Prostate gland (tissue), 2 donors: ENCODE measurements at regions not wholly inside any gene's neighbourhood (a gene's known extent, or its start where the extent isn't known, plus 50 kb on each side); places are given as distances from the start of the nearest gene placed in this dataset.

ENCODE experiments used
- DNase-seq: peaks from one replicate; pipeline ENCODE4 v3.0.0-alpha.2; 2019; ENCODE audit warnings: low spot score
- H3K27ac ChIP-seq, 2 donors: fragments of 200-600 bp; sonication (generic); 2 replicates each; pipeline ENCODE4 v1.5.1; 2017 to 2019
- H3K27me3 ChIP-seq: fragments of 200-600 bp; sonication (generic); replicated peaks from 2 replicates; pipeline ENCODE4 v1.5.1; 2019; ENCODE audit not compliant: insufficient read depth
- H3K36me3 ChIP-seq, 2 donors: fragments of 200-600 bp; sonication (generic); 1 replicate in 1 of 2; 2 replicates in 1 of 2; pipeline versions ENCODE4 v1.5.1 to v1.8.1; 2017 to 2019
- H3K4me1 ChIP-seq: fragments of 200-600 bp; sonication (generic); replicated peaks from 2 replicates; pipeline ENCODE4 v1.5.1; 2019
- H3K4me3 ChIP-seq, 2 donors: fragments of 200-600 bp; sonication (generic); 2 replicates each; pipeline ENCODE4 v1.5.1; 2017 to 2019
- H3K9me3 ChIP-seq: fragments of 200-600 bp; sonication (generic); 2 replicates; pipeline ENCODE4 v1.5.1; 2017
- POLR2A ChIP-seq: fragments of 450-650 bp; IDR thresholded peaks from one replicate; pipeline ENCODE4 v1.6.1; 2016; ENCODE audit warnings: antibody characterized with exemption, mild to moderate bottlenecking
- POLR2AphosphoS5 ChIP-seq: sonication (generic); formaldehyde crosslinking; IDR thresholded peaks from one replicate; pipeline ENCODE4 v1.6.1; 2017; ENCODE audit warnings: antibody characterized with exemption
- WGBS: methylation state at CpG from one replicate; pipeline ENCODE4 v1.1.5; 2018; 5-methylcytosine and 5-hydroxymethylcytosine counted together
- intact Hi-C: fragments of 100-400 bp; cut with DNase I; formaldehyde crosslinking; loops from one replicate; pipeline ENCODE4 v1.14.2; 2022
- TF ChIP-seq, protein P1 (sequence below), 4 experiments: fragments of 200-600 bp in 2 of 4; fragments of 450-650 bp in 2 of 4; sonication (generic) in 2 of 4; IDR thresholded peaks; 1 replicate in 3 of 4; 2 replicates in 1 of 4; pipeline ENCODE4 v1.5.1; 2016 to 2019; ENCODE audit warnings: antibody characterized with exemption in 4 of 4, mild to moderate bottlenecking in 2 of 4, moderate library complexity in 2 of 4

GRCh38 chr14:40119321-40119720 is 687.1 kb upstream of the FBXO33 start:
- intact Hi-C loops = no loop called here
- TF ChIP-seq, protein P1, sequence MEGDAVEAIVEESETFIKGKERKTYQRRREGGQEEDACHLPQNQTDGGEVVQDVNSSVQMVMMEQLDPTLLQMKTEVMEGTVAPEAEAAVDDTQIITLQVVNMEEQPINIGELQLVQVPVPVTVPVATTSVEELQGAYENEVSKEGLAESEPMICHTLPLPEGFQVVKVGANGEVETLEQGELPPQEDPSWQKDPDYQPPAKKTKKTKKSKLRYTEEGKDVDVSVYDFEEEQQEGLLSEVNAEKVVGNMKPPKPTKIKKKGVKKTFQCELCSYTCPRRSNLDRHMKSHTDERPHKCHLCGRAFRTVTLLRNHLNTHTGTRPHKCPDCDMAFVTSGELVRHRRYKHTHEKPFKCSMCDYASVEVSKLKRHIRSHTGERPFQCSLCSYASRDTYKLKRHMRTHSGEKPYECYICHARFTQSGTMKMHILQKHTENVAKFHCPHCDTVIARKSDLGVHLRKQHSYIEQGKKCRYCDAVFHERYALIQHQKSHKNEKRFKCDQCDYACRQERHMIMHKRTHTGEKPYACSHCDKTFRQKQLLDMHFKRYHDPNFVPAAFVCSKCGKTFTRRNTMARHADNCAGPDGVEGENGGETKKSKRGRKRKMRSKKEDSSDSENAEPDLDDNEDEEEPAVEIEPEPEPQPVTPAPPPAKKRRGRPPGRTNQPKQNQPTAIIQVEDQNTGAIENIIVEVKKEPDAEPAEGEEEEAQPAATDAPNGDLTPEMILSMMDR (IDR thresholded peaks at IDR 0.05) = no peak
- no peak for TF ChIP-seq POLR2AphosphoS5
- TF ChIP-seq POLR2A = no peak
- WGBS = 54% methylated on average over 4 of the region's 4 CpGs

DNA sequence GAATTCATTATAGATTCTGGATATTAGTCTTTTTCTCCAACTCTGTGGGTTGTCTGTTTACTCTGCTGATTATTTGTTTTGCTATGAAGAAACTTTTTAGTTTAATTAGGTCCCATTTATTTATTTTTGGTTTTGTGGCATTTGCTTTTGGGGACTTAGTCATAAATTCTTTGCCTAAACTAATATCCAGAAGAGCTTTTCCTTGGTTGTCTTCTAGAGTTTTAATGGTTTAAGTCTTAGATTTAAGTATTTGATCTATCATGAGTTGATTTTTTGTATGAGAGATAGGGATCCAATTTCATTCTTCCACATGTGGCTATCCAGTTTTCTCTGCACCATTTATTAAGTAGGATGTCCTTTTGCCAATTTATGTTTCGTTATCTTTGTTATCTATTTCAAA is 683.4 kb upstream of the FBXO33 start:
- no peak overlapping the region for H3K4me3 ChIP-seq
- intact Hi-C loops = no loop called here
- no peaks in the 10 kb centered on the region for H3K9me3 ChIP-seq
- no peaks in the 10 kb centered on the region for H3K27me3 ChIP-seq
- no peak for DNase-seq
- H3K27ac ChIP-seq = no peak overlapping the region
- TF ChIP-seq POLR2A (no peak), POLR2AphosphoS5 (no peak)
- TF ChIP-seq, protein P1 (IDR thresholded peaks at IDR 0.05) = no peak
- WGBS = 90% methylated on average over 1 of the region's 1 CpG
- no peaks in the 10 kb centered on the region for H3K36me3 ChIP-seq
- H3K4me1 ChIP-seq = no peaks in the 10 kb centered on the region

More at GRCh38 chr14:40119321-40119720, 687.1 kb upstream of the FBXO33 start:
- Histone ChIP-seq H3K4me1 (no peaks in the 10 kb centered on the region), H3K4me3 (no peak overlapping the region), H3K9me3 (no peaks in the 10 kb centered on the region), H3K27me3 (no peaks in the 10 kb centered on the region), H3K27ac (no peak overlapping the region), H3K36me3 (no peaks in the 10 kb centered on the region)
- DNase-seq = no peak

DNA sequence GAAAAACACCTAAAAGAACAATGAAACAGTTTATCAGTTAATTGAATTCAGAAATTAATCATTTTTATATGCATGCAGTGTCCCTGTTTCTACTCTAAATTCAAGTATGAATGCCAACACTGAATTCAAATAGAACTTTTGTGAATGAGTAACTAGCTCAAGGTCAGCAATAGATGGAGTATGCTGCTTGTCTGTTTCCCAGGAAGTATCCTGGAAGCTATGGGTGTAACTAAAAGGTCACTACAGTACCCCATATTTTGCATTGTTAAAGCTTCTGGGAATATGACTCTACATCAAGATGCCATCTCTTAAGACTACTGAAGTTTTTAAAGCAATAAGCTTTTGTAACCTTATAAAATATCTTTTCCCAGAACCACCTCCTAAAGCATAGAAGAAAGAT is 681.4 kb upstream of the FBXO33 start:
- Histone ChIP-seq H3K4me1 (no peaks in the 10 kb centered on the region), H3K27me3 (no peaks in the 10 kb centered on the region), H3K36me3 (no peaks in the 10 kb centered on the region), H3K9me3 (no peaks in the 10 kb centered on the region), H3K4me3 (no peak overlapping the region), H3K27ac (no peak overlapping the region)
- DNase-seq = no peak
- intact Hi-C loops = no loop called here
- TF ChIP-seq, protein P1 (IDR thresholded peaks at IDR 0.05) = no peak
- TF ChIP-seq POLR2A (no peak), POLR2AphosphoS5 (no peak)

- intact Hi-C loops = no loop called here
Observed at GRCh38 chr14:40100544-40101196, 668.4 kb upstream of the FBXO33 start.

DNA sequence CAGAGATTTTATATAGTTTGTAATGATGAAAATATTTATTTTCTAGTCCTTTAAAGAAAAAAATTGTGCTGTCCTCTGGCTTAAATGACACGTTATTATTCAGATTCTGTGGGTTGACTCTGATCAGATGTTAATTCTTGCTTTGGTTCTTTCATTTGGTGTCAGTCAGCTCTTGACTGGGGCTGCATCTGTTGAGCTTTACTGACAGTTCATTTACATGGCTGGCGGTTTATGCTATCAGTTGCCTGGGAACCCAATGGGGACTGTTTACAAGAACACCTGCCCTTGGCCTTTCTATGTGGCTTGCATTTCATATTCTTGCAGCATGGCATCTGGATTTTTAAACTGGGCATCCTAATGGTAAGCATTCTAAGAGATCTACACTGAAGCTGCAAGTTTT is 667.1 kb upstream of the FBXO33 start:
- Histone ChIP-seq H3K27ac (no peak overlapping the region), H3K36me3 (no peaks in the 10 kb centered on the region), H3K4me3 (no peak overlapping the region), H3K27me3 (no peaks in the 10 kb centered on the region), H3K9me3 (no peaks in the 10 kb centered on the region), H3K4me1 (no peaks in the 10 kb centered on the region)
- DNase-seq = no peak
- intact Hi-C loops = no loop called here
- TF ChIP-seq POLR2A (no peak), POLR2AphosphoS5 (no peak)
- TF ChIP-seq, protein P1 (IDR thresholded peaks at IDR 0.05) = no peak
- WGBS = 62% methylated on average over 2 of the region's 2 CpGs

More at GRCh38 chr14:40100544-40101196, 668.4 kb upstream of the FBXO33 start:
- TF ChIP-seq POLR2AphosphoS5 = no peak
- TF ChIP-seq, protein P1 (IDR thresholded peaks at IDR 0.05) = no peak
- no peak for TF ChIP-seq POLR2A
- Histone ChIP-seq H3K4me3 (no peak overlapping the region), H3K9me3 (no peaks in the 10 kb centered on the region), H3K27me3 (no peaks in the 10 kb centered on the region), H3K36me3 (no peaks in the 10 kb centered on the region), H3K4me1 (no peaks in the 10 kb centered on the region), H3K27ac (no peak overlapping the region)
- 95% methylated on average over 1 of the region's 1 CpG for WGBS
- no peak for DNase-seq
